Skin of body (tissue), 1 donor: ENCODE measurements at regions not wholly inside any gene's neighbourhood (a gene's known extent, or its start where the extent isn't known, plus 50 kb on each side); places are given as distances from the start of the nearest gene placed in this dataset.

Experiments
- DNase-seq: peaks from one replicate; lab custom pipeline; 2025; lab: John Stamatoyannopoulos, UW

DNA sequence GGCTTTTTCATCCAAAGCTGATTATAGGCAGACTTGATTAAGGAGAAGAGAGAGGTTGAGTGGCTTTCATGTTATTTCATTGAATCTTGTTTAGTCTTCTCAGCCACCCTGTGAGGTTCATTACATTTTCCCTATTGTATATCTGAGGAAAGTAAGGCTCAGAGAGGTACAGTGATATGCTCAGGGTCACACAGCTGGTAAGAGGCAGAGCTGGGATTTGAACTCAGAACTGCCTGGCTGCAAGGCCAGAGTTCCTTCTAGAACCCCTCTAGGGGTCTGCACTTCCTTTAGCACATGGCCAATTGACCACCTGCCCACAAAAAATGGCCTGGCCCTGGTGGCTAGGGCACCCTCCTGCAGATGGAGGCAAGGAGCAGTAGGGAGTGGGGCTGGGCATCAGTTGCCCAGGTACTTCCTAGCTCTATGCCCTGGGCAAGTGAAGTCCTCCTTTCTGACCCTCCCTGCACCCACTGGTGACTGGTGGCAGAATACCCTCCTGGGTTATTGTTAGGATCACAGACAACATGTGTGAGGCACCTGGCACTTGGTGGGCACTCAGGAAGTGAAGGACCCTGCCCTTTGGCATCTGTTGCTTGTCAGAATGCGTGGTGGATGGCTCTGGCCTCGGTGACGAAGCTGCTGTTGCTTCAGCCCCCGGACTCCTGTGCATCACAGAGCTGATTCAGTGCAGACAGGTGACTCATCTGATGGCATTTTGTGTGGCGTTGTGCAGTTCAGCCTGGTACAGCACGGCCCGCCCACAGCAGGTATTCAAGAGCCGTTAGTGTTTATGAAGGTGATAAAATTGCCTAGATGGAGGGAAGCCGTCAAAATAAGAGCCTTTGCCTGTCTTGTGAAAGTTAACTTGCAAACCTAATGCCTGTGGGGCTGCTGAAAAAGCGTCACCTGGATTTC, 115.8 kb downstream of the SLC25A47 start:
- no peak for DNase-seq

- no peak for DNase-seq
Measured at GRCh38 chr14:100439781-100440180, 116.6 kb downstream of the SLC25A47 start.

DNA sequence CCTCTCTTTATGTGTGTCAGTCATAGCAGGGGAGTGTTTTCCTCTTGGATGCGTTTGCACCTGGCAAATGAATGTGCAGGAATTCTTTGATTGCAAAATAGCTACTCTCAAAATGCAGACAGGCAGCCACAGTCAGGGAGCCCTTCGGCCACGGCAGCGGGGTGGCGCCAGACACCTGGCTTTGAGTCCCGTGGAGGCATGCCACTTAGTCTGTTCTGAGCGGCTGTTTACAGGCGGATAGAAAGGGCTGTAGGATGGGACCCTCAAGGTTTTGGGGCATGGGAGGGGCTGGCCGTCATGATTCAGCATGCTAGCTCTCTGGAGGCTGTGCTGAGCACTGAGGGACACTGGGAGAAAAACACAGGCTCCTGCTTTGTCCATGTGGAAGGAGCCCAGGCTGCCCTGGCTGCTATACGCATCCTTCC, 117.1 kb downstream of the SLC25A47 start:
- peak; percentile 48 for DNase-seq

GRCh38 chr14:100440758-100441203, 117.6 kb downstream of the SLC25A47 start:
- no peak for DNase-seq

DNA sequence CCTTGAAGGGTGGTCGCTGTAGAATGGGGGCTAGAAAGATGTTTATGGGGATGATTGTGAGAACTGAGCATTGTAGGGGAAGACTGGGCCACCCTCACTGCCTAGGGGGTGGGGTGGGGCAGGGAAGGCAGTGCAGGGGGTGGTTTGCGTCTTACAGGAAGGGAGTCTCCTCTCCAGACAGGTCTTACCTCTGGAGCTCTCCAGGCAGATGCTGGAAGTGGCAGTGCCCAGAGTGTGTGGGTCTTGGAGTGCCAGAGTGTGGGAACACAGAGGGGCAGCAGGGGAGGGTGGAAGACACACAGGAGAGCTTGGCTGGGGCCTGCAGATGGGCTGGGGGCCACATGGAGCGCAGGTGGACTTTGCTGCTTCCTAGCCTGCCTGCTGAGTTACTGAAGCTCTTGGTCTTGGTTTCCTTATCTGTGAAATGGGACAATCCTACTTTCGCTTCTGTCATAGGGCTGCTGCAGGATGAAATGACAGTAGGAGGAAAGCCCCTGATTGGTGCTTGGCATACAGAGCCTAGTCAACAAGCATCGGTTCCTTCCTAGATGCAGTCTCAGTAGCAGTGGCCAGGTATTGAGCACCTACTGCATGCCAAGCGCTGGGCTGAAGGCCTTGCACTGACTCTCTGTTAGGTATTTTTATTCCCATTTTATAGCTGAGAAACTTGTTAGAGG, 118.3 kb downstream of the SLC25A47 start:
- no peak for DNase-seq

- DNase-seq = no peak
Measured at GRCh38 chr14:100442036-100442435, 118.9 kb downstream of the SLC25A47 start.

- no peak for DNase-seq
Measured at GRCh38 chr14:100442498-100443490, 119.7 kb downstream of the SLC25A47 start.

GRCh38 chr14:100443603-100444002, 120.5 kb downstream of the SLC25A47 start:
- DNase-seq = peak; percentile 30

- DNase-seq = no peak
Measured at GRCh38 chr14:100445436-100446088, 122.4 kb downstream of the SLC25A47 start.

DNA sequence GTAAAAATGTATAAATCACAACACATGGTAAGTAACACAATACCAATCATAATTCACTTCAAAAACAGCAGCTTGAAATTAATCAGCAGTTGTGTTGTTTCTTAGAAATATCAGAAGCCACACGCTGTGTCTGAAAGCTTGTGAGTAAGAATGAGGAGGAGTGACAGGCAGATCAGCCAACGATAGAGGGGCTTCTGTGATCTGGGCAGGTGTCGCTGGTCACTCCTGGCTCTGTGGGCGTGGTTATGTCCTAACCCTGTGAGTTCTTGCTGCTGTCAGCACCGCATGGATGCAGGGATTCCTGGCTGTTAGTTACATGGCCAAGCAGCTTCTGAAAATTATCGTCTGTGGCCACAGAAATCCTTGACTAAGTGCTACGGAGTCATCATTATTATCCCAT, 123.4 kb downstream of the SLC25A47 start:
- no peak for DNase-seq

DNA sequence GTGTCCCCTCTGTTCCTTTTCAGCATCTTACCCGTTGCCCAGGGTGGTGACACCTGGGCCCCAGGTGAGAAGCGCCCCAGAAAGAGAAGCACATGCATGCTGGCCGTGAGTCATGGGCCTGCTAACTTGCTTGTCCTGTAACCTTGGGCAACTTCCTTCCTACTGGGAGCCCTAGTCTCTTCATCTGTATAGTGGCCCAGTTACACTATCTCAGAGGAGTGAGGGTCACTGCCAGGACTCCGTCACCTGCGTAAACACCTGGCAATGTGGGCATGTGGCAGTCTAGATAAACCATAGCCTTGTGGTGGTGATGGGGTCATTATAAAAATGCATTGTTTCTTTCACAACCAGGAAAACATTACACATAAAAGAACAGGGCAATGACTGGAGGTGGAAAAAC, 125.2 kb downstream of the SLC25A47 start:
- no peak for DNase-seq

DNA sequence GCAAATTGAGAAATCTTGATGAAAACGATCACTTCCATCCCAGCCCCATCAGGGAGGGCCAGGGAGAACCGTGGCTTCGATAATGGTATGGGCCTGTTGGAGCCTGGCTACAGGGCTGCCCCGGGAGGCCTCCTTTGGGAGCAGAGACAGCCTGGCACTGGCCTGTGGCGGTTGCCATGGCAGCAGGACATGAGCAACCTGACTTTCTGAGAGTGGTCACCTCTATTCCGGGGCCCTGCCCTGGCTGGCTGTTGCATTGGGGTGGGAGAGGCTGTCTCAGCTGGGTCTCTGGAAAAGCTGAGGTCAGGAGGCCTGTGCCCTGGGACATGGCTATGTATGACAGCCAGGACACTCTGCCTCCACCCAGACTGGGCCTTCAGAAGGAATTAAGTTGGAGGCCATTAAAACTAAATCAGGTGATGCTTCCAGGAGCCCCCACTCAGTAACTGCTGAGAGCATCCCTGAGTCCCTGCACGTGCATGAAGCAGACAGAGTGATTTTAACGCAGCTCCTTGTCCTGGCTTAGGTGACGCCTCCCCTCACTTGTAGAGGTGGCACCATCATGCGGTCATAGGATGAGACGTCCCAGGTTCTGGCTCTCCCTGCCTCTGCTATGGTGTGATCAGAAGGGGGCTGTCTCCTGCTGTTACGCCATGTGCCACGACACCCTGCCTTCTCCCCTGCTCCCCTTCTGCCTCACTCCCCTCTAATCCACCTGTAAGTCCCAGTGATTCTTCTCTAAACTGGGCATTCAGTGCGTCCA, 126.3 kb downstream of the SLC25A47 start:
- DNase-seq = no peak

DNA sequence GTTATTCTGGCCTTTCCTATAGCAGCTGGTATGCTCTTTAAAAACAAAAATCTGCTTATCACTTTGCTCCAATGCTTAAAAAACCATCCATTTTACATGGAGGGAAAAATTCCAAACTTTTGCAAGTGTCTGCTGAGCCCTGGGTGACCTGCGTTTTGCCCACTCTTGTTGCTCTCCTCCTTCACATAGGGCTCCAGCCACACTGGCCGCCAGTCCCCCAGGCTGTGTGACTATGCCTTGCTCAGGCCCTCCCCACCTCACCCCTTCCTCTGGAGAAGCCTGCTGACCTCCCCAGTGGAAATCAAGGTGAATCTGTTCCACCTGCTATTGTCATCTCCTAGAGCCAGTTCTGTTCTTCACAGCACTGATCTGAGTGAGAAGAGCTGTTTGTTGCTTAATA, 126.9 kb downstream of the SLC25A47 start:
- no peak for DNase-seq

DNA sequence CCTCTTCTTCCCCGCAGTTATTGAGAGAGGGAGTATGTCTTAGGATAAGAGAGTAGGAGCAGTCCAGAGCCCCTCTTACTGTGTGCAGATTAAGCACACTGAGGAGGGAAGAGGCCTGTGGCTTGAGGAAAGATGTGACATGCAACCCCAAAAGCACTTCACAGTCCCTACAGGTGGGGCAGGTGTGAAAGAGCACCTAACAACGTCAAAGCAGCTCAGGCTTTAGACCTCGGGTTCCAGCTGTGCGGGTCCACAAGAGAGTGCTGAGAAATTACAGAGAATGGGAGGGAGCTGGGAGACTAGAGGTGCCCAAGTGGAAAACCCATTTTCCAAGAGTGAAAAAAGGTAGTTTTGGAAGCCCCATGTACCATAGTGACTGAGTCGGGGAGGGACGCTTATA, 127.6 kb downstream of the SLC25A47 start:
- DNase-seq = no peak

- no peak for DNase-seq
Measured at GRCh38 chr14:100451264-100451663, 128.1 kb downstream of the SLC25A47 start.

GRCh38 chr14:100453930-100454329, 130.8 kb downstream of the SLC25A47 start:
- DNase-seq = no peak

GRCh38 chr14:100454437-100454836, 131.3 kb downstream of the SLC25A47 start:
- DNase-seq = no peak

DNA sequence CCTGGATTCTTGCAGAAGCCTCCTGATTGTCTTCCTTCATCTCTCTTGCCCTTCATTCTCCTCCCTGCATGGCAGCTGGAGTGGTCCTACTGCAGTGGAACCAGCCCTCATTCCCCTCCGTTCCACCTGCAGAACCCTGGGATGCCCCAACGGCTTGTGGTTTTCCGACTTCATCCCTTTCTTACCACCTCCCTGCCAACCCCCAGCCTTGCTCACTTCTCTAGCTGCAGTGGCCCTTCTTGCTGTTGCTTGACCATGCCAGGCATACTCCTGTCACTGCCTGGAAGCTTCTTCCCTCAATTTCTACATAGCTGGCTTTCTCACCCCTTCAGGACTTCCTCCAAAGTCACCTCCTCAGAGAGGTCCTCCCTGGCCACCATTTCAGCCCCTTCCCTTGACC, 123.3 kb downstream of the BEGAIN start:
- DNase-seq = no peak

- no peak for DNase-seq
Measured at GRCh38 chr14:100466111-100466856, 120.9 kb downstream of the BEGAIN start.
